ENCODE measurements at regions not wholly inside any gene's neighbourhood (a gene's known extent, or its start where the extent isn't known, plus 50 kb on each side); places are given as distances from the start of the nearest gene placed in this dataset.

DNA sequence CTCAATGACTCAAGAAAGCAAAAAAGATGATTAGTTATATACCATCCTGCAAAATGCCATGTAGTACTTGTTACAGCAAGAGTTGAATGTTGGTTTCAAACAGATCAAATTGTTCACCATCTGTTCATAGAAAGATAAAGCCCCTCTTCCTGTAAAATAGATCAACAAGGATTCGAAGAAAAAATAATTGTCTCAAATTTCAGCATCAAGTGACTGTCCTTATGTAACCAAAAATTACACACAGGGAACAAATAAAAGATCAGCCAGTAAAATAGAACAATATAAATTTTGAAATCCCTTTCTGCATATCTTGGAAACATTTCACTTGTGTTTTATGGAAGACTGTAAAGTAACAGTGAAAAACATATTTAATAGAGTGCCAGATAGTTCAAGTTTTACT lies 165.1 kb upstream of the STAC start:
- Histone ChIP-seq H3K27ac (ENCODE audit: insufficient read depth, low read length) (no peak overlapping the region), H2AFZ (ENCODE audit: low read length) (no peak overlapping the region), H3K36me3 (ENCODE audit: control insufficient read depth, insufficient read depth, low read length) (no peaks in the 10 kb centered on the region), H3K9ac (ENCODE audit: insufficient read depth, low read length) (no peak overlapping the region), H3K27me3 (ENCODE audit: control insufficient read depth, insufficient read depth, low read length) (no peaks in the 10 kb centered on the region), H3K9me3 (ENCODE audit: control insufficient read depth, insufficient read depth, low read depth, low read length) (no peaks in the 10 kb centered on the region), H3K79me2 (ENCODE audit: control insufficient read depth, insufficient read depth, low read length) (no peaks in the 10 kb centered on the region), H3K4me2 (ENCODE audit: extremely low read depth, insufficient read depth, low read length) (no peak overlapping the region), H3K4me3 (replicated peaks in 1 of 4; ENCODE audit: control extremely low read depth in 1 of 4, insufficient read depth in 1 of 4, low read depth in 3 of 4, low read length in 4 of 4) (no peak overlapping the region), H4K20me1 (ENCODE audit: control insufficient read depth, extremely low read depth, insufficient read depth, low read length) (no peaks in the 10 kb centered on the region), H3K4me1 (ENCODE audit: control insufficient read depth, extremely low read depth, insufficient read depth, low read length) (peaks cover 3% of the 10 kb centered on the region)
- no peak for DNase-seq (ENCODE audit: low read depth in 2 of 2)
- TF ChIP-seq EZH2 (IDR thresholded peaks at IDR 0.05; ENCODE audit: low read length, missing control alignments) = no peak
- TF ChIP-seq, protein P1, sequence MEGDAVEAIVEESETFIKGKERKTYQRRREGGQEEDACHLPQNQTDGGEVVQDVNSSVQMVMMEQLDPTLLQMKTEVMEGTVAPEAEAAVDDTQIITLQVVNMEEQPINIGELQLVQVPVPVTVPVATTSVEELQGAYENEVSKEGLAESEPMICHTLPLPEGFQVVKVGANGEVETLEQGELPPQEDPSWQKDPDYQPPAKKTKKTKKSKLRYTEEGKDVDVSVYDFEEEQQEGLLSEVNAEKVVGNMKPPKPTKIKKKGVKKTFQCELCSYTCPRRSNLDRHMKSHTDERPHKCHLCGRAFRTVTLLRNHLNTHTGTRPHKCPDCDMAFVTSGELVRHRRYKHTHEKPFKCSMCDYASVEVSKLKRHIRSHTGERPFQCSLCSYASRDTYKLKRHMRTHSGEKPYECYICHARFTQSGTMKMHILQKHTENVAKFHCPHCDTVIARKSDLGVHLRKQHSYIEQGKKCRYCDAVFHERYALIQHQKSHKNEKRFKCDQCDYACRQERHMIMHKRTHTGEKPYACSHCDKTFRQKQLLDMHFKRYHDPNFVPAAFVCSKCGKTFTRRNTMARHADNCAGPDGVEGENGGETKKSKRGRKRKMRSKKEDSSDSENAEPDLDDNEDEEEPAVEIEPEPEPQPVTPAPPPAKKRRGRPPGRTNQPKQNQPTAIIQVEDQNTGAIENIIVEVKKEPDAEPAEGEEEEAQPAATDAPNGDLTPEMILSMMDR (conservative IDR thresholded peaks at IDR 0.05 in 1 of 2, IDR thresholded peaks at IDR 0.05 in 1 of 2; ENCODE audit: low read depth in 1 of 2, low read length in 2 of 2) = no peak

DNA sequence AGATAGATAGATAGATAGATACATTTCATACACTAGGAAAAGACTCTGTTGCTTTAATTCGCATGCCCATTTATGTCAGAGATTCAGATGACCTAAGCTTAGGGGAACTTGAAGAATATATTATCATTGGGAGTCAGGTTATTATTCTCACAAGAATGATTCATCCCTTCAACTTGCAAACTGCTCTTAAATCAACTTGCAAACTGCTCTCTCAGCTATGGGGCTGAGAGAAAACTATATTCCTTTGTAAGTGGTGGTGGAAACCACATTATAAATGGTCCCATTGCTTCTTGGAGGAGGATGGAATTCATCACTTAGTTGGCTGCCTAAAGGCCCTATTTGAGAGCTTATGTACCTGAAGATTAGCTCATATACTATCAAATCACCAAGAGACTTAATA lies 160.9 kb upstream of the STAC start:
- H4K20me1 ChIP-seq (ENCODE audit: control insufficient read depth, extremely low read depth, insufficient read depth, low read length) = no peaks in the 10 kb centered on the region
- DNase-seq (ENCODE audit: low read depth in 2 of 2) = peak in 1 of 2 donors; percentile 95
- H3K9ac ChIP-seq (ENCODE audit: insufficient read depth, low read length) = no peak overlapping the region
- TF ChIP-seq, protein P1 (conservative IDR thresholded peaks at IDR 0.05 in 1 of 2, IDR thresholded peaks at IDR 0.05 in 1 of 2; ENCODE audit: low read depth in 1 of 2, low read length in 2 of 2) = no peak
- H3K27ac ChIP-seq (ENCODE audit: insufficient read depth, low read length) = no peak overlapping the region
- H3K79me2 ChIP-seq (ENCODE audit: control insufficient read depth, insufficient read depth, low read length) = no peaks in the 10 kb centered on the region
- no peaks in the 10 kb centered on the region for H3K27me3 ChIP-seq (ENCODE audit: control insufficient read depth, insufficient read depth, low read length)
- H3K4me1 ChIP-seq (ENCODE audit: control insufficient read depth, extremely low read depth, insufficient read depth, low read length) = no peaks in the 10 kb centered on the region
- no peak overlapping the region for H3K4me2 ChIP-seq (ENCODE audit: extremely low read depth, insufficient read depth, low read length)
- no peaks in the 10 kb centered on the region for H3K9me3 ChIP-seq (ENCODE audit: control insufficient read depth, insufficient read depth, low read depth, low read length)
- no peak overlapping the region for H2AFZ ChIP-seq (ENCODE audit: low read length)
- H3K36me3 ChIP-seq (ENCODE audit: control insufficient read depth, insufficient read depth, low read length) = no peaks in the 10 kb centered on the region
- H3K4me3 ChIP-seq (replicated peaks in 1 of 4; ENCODE audit: control extremely low read depth in 1 of 4, insufficient read depth in 1 of 4, low read depth in 3 of 4, low read length in 4 of 4) = no peak overlapping the region

DNA sequence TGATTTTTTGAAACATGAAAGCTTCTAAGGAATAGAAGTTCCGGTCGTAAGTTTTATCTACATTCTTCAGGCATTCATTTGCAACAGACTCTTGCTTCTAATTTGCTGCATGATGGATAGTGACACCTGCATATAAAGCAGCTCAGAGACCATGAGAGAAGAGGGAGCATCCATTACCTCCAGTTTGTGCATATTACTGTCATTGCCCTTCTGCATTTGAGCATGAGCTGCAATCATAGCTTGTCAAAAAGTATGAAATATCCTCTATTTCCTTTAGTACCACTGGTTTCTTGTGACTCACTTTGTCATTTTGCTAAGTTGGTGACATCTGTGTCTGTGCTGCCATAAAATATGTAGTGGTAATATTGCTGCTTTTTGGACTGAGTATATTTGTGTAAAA lies 160.1 kb upstream of the STAC start:
- H4K20me1 ChIP-seq (ENCODE audit: control insufficient read depth, extremely low read depth, insufficient read depth, low read length) = no peaks in the 10 kb centered on the region
- no peak overlapping the region for H3K4me2 ChIP-seq (ENCODE audit: extremely low read depth, insufficient read depth, low read length)
- no peak overlapping the region for H3K27ac ChIP-seq (ENCODE audit: insufficient read depth, low read length)

More for the DNA sequence above, 160.1 kb upstream of the STAC start:
- H3K4me3 ChIP-seq (replicated peaks in 1 of 4; ENCODE audit: control extremely low read depth in 1 of 4, insufficient read depth in 1 of 4, low read depth in 3 of 4, low read length in 4 of 4) = no peak overlapping the region
- H3K4me1 ChIP-seq (ENCODE audit: control insufficient read depth, extremely low read depth, insufficient read depth, low read length) = no peaks in the 10 kb centered on the region
- TF ChIP-seq, protein P1 (conservative IDR thresholded peaks at IDR 0.05 in 1 of 2, IDR thresholded peaks at IDR 0.05 in 1 of 2; ENCODE audit: low read depth in 1 of 2, low read length in 2 of 2) = no peak
- H3K9ac ChIP-seq (ENCODE audit: insufficient read depth, low read length) = no peak overlapping the region
- no peaks in the 10 kb centered on the region for H3K9me3 ChIP-seq (ENCODE audit: control insufficient read depth, insufficient read depth, low read depth, low read length)
- no peak for DNase-seq (ENCODE audit: low read depth in 2 of 2)
- H2AFZ ChIP-seq (ENCODE audit: low read length) = no peak overlapping the region
- no peaks in the 10 kb centered on the region for H3K27me3 ChIP-seq (ENCODE audit: control insufficient read depth, insufficient read depth, low read length)
- no peaks in the 10 kb centered on the region for H3K79me2 ChIP-seq (ENCODE audit: control insufficient read depth, insufficient read depth, low read length)
- no peaks in the 10 kb centered on the region for H3K36me3 ChIP-seq (ENCODE audit: control insufficient read depth, insufficient read depth, low read length)
